GM21528 (cell line): ENCODE measurements at regions not wholly inside any gene's neighbourhood (a gene's known extent, or its start where the extent isn't known, plus 50 kb on each side); places are given as distances from the start of the nearest gene placed in this dataset.
"Not testable (repeated sequence)": the region's sequence is repeated elsewhere in the genome, so short reads cannot be mapped to it uniquely, and the experiment has no call there.

Experiments
- ATAC-seq: cut with Tn5 transposase; IDR thresholded peaks from one replicate; pipeline ENCODE4 v1.9.1; 2021; ENCODE audit warnings: mild to moderate bottlenecking, moderate library complexity; ENCODE audit not compliant: unreplicated experiment, low FRiP score

DNA sequence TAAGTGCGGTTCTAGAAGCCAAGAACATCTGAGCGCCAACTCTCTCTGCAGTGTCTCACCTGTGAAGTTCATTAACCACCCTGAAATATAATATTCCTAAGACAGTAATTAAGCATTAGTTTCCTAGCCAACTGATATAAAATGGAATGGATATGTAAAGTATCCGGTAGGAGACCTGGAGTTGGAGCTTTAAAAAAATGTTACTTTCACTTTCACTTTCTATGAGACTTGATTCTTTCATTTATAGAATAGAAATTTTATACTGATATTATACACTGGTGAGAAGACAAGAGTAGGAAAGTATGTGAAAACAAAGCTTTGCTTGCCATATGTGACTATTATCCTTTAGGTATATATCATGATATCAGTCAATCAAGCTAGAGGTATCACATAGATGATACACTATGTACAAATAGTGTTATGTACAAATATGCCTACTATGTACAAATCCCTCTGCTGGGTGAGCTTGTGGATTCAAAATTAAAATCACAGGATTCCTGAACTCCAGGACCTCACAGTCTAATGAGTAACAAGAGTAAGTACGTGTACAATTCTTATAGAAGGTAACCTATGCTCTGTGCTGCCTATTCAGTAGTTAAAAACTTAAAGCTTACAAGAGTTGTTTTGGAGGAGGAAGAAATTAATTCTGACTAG lies 934.2 kb downstream of the TTLL7 start:
- no peak for ATAC-seq

DNA sequence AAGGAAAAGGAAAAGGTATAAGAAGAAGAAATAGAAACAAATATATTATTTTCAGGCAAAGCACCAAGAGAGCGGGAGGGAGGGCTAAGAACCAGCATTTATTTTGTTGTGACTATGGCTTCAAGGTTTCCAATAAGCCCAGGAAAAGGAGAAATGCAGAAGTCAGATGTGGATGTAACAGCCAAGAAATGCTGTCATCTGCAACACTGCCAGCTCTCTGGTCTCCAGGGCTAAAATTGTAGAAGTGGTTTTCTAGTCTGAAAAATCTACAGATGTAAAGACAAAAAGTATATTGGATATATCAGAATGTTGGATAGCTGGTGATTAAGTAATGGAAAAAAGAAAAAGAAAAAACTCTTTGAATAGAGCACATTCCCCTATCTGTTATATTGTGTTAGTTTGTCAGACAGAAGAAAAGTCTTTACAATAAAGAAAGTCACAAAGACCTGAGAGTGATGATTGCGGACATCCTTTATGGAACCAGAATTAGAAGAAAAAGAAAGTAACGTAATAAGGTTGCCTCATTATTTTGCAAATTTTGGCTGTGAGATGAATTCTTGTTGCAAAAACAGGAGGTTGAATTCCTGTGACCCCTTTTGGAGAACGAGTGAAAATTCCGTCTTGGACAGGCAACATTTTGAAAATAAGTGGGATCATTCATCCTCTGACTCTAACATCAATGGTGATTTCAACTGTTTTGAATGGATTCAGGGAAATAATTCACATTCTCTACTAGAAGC lies 938.1 kb downstream of the TTLL7 start:
- no peak for ATAC-seq

DNA sequence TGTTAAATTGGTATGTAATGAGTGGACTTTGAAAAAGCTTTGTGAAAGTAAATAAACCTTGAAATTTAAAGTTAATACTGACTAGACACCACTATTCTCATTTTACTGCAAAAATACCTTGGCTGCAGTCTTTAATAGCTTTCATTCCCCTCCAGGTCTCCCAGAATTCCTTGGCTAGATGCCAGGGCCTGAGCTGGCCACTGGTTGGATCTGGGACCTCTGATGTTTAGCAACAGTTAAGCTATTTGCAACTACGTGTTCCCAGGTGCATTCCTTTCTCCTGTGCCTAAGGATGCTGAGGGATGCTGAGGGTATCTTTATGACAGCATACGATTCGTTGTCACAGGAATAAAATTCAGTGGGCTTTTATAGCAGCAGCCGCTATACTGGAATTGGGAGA lies 938.7 kb downstream of the TTLL7 start:
- ATAC-seq, result no peak

DNA sequence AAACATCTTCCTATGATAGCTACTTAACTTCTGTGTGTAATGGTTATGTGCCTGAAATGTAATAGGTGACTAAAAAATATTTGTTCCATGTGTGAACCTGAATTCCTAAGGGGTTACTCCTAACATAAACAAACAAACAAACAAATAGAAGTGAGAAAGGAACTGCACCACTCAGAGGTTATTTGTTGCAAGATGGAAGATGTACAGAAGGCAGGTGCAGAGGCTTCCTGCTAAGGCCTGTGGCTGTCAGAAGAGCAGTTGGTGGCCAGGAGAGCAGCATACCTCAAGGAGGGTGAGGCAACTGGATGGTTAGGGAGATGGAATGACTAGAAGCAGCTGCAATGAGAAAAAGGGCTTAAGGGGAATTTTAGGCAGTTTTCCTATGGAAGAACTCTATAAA lies 940.6 kb downstream of the TTLL7 start:
- ATAC-seq, result no peak

DNA sequence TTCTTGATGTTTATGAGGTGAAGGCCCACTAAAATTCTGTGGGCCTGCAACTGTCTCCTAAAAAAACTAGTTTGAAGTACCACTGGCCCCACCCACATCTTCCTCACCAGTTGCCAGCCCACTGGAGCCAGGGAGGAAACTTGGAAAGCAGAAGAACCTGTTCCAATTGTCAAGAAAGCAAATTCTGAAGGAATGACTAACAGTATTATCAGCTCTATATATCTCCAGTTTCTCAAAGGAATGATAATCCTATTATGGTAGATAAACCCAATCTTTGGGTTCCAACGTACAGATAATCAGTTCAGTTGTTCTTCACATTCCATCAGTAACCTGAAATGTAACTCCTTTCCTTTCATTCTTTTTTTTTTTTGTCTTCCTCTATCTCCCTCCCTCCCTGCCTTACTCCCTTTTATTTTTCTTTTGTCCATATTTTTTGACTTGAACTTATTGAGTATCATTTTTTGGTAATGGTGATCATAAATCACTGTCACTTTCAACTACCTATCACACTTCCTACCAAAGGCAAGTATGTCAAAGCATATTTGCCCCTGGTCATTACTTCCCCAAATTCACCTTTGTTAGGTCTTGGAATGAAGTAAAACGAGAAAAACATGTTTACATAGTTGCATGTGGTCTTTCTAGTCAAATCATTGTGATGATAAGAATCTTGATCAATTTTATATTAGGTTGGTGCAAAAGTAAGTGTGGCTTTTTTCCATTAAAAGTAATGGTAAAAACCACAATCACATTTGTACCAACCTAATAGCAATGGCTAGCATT lies 943.4 kb downstream of the TTLL7 start:
- ATAC-seq, result no peak

DNA sequence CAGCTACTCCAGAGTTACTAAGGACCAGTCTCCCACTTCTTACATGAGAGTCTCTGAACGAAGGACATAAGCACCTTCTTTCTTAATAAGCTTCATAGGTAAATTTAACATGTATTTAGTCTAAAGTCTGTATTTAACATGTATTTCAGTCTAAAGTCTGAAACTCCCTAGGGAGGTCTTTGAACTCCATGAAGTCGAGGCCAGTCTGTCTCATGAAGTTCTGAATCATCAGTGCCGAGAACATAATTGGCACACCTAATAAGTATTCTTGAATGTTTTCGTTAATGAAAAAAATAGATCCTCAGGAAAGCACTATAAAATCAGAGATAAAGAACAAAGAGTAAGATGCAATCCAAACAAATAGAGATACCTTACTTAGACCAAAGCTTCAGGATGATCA lies 945.5 kb downstream of the TTLL7 start:
- no peak for ATAC-seq

DNA sequence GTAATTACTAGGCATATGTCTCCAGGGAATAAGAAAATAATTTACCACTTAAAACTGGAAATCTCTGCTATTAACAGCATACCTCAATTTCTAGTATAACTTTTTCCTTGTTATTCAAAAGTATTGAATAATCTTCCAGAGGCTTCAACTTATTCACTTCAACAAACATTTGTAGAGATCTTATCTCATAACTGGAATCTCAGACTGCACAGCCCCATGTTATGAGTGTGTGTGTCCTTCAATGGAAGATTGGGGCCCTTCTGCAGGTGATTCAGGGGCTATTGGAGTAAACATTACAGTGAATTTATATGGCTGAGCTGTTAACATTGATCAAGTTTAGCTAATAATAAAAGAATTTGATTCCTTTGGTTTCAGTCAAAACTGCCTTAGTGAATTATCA lies 946.1 kb downstream of the TTLL7 start:
- ATAC-seq, result no peak

DNA sequence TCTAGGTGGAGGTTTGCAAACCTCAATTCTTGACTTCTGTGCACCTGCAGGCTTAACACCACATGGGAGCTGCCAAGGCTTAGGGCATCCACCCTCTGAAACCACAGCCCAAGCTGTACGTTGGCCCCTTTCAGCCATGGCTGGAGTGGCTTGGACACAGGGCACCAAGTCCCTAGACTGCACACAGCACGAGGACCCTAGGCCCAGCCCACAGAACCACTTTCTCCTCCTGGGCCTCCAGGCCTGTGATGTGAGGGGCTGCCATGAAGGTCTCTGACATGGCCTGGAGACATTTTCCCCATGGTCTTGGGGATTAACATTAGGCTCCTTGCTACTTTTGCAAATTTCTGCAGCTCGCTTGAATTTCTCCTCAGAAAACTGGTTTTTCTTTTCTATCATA lies 947.9 kb downstream of the TTLL7 start:
- not testable (repeated sequence) for ATAC-seq

DNA sequence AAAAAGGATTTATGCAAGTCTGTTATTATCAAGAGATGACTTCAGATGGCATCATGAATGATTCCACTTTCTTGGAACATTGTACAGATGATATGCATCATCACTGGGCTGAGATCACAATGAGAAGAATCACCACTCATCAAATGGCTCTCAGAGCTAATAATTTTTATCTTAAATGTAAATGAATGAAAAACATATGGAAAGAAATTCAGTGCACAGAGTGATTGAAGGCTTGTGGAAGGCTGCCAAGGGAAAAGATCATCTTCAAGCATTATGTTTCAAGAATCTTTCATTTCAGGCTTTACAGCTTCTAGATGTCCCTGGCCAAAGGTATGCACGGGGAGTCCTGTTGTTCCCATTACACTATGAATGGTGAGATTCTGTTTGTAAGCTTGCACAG lies 955.7 kb downstream of the TTLL7 start:
- no peak for ATAC-seq

DNA sequence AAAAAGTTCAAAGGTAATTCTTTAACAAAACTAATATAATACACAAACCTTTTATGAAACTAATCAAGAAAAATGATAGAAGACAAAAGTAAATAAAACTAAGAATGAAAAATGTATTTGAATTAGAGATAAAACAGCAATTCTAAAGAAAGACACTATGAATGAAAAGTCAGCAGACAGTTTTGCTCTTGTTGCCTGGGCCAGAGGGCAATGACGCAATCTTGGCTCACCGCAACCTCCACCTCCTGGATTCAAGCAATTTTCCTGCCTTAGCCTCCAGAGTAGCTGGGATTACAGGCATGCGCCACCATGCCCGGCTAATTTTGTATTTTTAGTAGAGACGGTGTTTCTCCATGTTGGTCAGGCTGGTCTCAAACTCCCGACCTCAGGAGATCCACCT lies 959.8 kb downstream of the TTLL7 start:
- not testable (repeated sequence) for ATAC-seq

DNA sequence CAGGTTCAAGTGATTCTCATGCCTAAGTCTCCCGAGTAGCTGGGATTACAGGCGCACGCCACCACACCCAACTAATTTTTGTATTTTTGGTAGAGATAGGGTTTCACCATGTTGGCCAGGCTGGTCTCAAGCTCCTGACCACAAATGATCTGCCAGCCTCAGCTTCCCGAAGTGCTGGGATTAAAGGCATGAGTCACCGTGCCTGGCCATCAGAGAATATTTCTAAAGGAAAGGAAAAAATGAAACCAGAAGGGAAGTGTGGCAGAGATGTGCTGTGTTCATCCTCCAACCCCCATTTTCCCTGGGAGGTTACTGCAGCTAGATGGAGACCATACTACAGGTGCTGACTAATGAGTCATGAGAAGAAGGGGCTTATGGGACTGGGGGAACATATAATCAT lies 964.1 kb downstream of the TTLL7 start:
- ATAC-seq, result no peak

DNA sequence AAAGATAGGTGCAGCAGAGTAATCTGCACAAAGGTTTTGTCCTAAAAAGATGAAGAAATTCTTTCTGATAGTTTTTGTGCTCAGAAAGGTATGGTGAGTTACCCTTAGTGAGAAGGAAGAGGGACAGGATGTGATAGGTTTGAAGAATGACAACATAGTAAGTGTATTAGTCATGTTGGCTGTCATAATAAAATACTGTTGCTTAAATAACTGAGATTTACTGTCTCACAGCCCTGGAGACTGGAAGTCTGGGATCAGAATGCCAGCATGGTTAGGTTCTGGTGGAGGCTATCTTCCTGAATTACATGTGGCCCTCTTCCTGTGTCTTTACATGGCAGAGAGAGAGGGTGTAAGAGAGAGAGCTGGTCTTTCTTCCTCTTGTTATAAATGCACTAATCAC lies 965.2 kb downstream of the TTLL7 start:
- ATAC-seq, result no peak

DNA sequence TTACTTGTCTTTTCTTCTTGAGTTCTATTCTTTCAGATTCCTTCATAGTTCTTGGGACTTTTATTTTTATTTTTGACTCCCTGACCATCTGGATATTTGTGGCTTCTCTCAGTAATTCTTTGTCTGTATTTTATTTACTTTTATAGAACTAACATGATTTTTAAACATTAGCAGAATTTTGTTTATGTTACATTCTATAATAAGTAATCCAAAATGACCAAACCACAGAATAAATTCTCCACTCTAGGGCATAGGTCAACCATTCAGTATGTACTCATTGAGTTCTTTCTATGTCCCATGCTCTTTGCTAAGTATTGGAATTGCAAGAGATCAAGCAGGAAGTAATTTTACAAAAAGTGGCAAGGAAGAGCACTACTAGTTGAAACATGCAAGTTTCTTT lies 969.0 kb downstream of the TTLL7 start:
- ATAC-seq, result no peak

DNA sequence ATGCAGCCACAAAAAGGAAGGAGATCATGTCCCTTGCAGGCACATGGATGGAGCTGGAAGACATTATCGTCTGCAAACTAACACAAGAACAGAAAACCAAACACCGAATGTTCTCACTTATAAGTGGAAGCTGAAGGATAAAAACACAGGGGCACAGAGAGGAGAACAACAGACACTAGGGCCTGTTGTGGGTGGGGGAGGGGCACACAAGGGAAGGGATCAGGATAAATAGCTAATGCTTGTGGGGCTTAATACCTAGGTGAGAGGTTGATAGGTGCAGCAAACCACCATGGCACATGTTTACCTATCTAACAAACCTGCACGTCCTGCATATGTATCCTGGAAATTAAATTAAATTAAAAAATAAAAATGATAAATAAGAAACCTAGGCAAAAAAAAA lies 969.9 kb downstream of the TTLL7 start:
- no peak for ATAC-seq

DNA sequence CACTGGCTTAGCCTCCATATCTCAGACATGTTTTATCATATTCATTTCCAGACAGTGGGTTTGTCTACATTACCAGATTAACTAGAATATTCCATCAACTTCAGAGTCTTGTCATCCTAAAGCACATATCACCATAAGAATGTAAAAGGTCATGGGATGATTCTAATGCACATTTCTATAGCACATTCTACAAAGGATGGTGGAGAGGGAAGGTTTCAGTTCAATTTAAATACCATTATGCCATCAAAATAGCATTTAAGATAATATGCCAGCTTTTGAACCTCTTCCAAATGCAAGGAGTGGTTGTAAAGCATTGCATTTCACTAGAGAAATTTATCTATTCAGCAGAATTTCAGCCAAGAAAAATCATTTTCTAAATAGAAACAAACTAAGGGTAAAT lies 970.5 kb downstream of the TTLL7 start:
- ATAC-seq, result no peak

DNA sequence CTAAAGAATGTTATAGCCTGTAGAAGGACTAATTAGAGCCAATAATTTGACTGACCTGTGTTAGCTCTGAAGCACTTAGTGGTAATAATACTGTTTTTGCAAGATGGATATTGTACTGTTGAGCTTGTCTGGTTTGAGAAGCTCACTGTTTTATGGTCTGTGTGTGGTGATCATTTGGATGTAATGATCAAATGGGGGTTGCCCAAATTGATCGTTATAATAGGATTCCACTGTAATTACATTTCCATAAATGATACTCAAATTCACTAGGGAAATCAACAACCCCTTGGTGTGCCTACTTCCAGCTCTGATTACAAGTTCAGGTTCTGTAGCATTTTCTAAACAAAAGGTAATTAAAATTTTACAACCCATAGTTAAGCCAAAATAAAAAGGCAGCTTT lies 971.4 kb downstream of the TTLL7 start:
- ATAC-seq, result no peak

DNA sequence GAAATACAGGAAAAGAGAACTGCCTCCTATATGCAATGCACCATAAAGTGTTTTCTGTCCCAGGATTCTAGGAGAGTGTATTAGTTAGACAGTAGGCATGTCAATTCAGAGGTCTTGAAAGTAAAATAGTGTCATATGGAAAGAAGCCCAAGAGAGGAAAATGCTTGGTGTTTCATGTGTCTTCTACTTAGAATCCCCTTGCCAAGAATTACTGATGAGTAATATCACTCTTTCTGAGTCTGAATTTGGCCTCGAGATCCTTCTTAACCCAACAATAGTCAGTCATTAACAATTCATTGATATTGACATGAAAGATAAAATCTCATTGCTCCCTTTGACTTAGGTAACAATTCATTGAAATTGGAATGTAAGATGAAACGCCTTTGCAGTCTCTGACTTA lies 972.2 kb downstream of the TTLL7 start:
- no peak for ATAC-seq

DNA sequence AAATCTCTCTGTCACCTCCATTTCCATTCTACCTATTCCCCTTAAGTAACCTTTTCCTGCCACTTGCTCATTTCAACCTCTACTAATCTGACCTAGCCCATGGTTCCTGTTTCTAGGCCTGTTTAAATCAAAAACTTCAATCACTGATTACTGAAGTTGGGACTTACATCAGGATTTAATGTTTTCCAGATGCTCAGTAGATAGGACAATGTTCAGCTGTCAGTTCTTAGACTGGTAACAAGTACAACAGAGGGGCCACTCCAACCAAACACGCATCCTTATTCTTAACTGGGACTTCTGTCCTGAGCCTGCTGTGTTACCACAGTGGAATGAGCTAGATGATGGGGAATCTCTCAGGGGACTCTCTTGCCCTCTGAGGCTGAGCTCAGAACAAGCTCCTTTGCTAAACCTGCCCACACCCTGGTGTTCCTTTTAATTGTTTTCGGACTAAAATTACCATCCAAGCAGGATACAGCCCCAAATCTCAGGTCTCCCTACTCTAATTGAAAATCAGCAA lies 974.6 kb downstream of the TTLL7 start:
- ATAC-seq, result no peak

DNA sequence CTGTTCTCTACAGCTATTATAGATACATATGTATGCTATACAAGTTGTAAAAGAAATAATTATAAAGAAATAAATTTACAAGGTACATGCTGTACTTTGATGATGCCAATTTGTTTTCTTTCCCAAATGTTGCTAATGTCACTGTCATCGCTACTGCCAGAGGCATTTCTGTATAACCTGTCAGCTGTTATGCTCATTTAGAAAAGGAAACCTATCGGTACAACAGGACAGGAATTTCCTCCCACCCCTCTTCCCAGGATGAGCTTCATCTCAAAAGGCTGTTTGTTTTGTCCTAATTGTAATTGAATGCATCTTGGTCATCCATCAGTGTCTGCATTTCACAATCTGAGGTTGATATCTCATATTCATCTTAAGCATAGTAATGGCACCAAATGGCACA lies 975.7 kb downstream of the TTLL7 start:
- ATAC-seq, result no peak

DNA sequence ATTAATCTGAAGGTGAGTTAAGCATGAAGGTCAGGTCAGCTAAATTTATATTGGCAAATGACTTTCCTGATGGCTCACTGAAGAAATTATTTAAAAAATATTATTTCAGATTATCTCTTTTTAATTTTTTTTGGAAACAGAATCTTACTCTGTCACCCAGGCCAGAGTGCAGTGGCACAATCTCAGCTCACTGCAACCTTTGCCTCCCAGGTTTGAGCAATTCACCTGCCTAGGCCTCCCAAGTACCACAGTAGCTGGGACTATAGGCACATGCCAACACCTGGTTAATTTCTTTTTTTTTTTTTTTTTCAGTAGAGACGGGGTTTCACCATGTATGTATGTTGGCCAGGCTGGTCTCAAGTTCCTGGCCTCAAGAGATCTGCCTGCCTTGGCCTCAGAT lies 976.7 kb downstream of the TTLL7 start:
- ATAC-seq, result no peak

DNA sequence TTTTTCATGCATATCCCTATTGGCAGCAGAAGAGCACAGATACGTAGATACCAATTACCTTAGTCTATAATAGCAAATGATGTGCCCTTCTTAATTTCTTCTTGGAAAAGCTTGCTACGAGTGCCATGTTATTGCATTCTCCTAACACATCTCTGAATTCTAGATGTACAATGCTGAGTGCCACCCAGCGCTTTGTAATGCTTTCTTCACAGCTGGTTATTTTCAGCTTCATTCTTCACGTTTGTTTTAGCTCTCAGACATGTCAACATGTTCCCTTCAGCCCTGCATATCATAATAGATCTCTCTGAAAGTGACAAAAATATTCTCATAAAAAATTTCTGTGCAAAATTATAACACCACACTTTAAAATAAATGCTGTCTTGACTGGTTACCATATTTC lies 981.2 kb downstream of the TTLL7 start:
- no peak for ATAC-seq
